LNCAP (cell line): ENCODE measurements at regions not wholly inside any gene's neighbourhood (a gene's known extent, or its start where the extent isn't known, plus 50 kb on each side); places are given as distances from the start of the nearest gene placed in this dataset.

ENCODE experiments used
- CTCF ChIP-seq: fragments of 450-650 bp; IDR thresholded peaks from 2 replicates; pipeline ENCODE4 v1.5.1; 2017; ENCODE audit warnings: mild to moderate bottlenecking

GRCh38 chr13:30091035-30091434 is 216.3 kb downstream of the KATNAL1 start:
- no peak for TF ChIP-seq CTCF

- no peak for TF ChIP-seq CTCF
Measured at GRCh38 chr13:30088312-30088855, 219.0 kb downstream of the KATNAL1 start.

GRCh38 chr13:30085087-30085486 is 222.3 kb downstream of the KATNAL1 start:
- TF ChIP-seq CTCF: no peak

- TF ChIP-seq CTCF: no peak
Measured at GRCh38 chr13:30082391-30082790, 225.0 kb downstream of the KATNAL1 start.

GRCh38 chr13:30081331-30081730 is 226.0 kb downstream of the KATNAL1 start:
- TF ChIP-seq CTCF: no peak

GRCh38 chr13:30079501-30079900 is 227.8 kb downstream of the KATNAL1 start:
- TF ChIP-seq CTCF: no peak

- TF ChIP-seq CTCF: no peak
Measured at GRCh38 chr13:30078059-30078458, 227.6 kb upstream of the UBL3 start.

- TF ChIP-seq CTCF: no peak
Measured at GRCh38 chr13:30077240-30077735, 226.9 kb upstream of the UBL3 start.
